ENCODE measurements at regions not wholly inside any gene's neighbourhood (a gene's known extent, or its start where the extent isn't known, plus 50 kb on each side); places are given as distances from the start of the nearest gene placed in this dataset.

GRCh38 chr14:83960832-83961512, 1569.0 kb upstream of the FLRT2 start:
- no peak for TF ChIP-seq CTCF (IDR thresholded peaks at IDR 0.05)
- no peaks in the 10 kb centered on the region for H3K36me3 Mint-ChIP-seq
- intact Hi-C loops (cut with micrococcal nuclease): no loop called here
- WGBS (ENCODE audit: insufficient coverage): 100% methylated on average over 1 of the region's 2 CpGs
- no peak overlapping the region for H3K4me3 Mint-ChIP-seq
- no peak overlapping the region for H3K9ac ChIP-seq (ENCODE audit: insufficient read depth, low read length, poor library complexity, severe bottlenecking)
- no peak for DNase-seq
- H3K79me2 ChIP-seq (ENCODE audit: insufficient read depth, low read length): no peaks in the 10 kb centered on the region
- no peak overlapping the region for H3K27ac ChIP-seq (ENCODE audit: low read depth in 1 of 2, low read length in 2 of 2)
- peaks cover 0 to 1% (median 0%) of the 10 kb centered on the region in 3 donors for H3K27me3 Mint-ChIP-seq (ENCODE audit: low read depth in 3 of 3)
- H3K36me3 ChIP-seq (replicated peaks in 1 of 2; ENCODE audit: control insufficient read depth in 1 of 2, insufficient read depth in 2 of 2, low read length in 2 of 2): no peaks in the 10 kb centered on the region
- no peaks in the 10 kb centered on the region for H3K27me3 ChIP-seq (ENCODE audit: control insufficient read depth in 2 of 2, insufficient read depth in 2 of 2, low read length in 2 of 2)
- H3K4me1 ChIP-seq (ENCODE audit: control insufficient read depth in 1 of 2, insufficient read depth in 2 of 2, low read length in 2 of 2): no peaks in the 10 kb centered on the region
- H3K4me2 ChIP-seq (replicated peaks; ENCODE audit: extremely low read depth, low read length, poor library complexity, severe bottlenecking): no peak overlapping the region
- peaks cover 2 to 13% (median 7%) of the 10 kb centered on the region in 7 donors for H3K9me3 Mint-ChIP-seq
- H3K4me3 ChIP-seq (replicated peaks in 1 of 3; ENCODE audit: low read depth in 2 of 3, low read length in 3 of 3): no peak overlapping the region
- H2AFZ ChIP-seq (ENCODE audit: insufficient read depth, low read depth, low read length, poor library complexity, severe bottlenecking): no peak overlapping the region
- no peaks in the 10 kb centered on the region for H4K20me1 ChIP-seq (ENCODE audit: insufficient read depth, low read length)
- no peak overlapping the region for H3K27ac Mint-ChIP-seq
- H3K9me3 ChIP-seq (replicated peaks in 1 of 2; ENCODE audit: control insufficient read depth in 1 of 2, insufficient read depth in 1 of 2, low read length in 2 of 2): peaks cover 8 to 13% of the 10 kb centered on the region in 2 donors
- no peaks in the 10 kb centered on the region for H3K4me1 Mint-ChIP-seq

DNA sequence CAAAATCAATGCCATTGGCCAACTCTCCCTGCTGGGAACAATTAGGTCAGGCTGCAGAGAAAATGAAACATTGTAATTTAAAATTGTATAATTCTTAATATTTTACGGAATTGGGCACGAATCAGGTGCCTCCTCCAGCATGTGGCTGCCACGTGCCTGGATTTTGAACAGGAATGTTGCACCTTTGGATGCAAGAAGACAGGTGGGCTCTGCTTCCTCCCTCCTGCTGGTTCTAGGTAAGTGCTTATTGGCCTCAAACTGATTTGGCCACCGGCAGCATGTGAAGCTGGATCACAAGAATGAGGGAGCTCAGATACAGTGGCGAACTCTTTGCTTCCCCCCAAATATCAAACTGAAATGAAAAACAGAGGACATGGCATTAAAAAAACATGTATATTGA, 1559.9 kb upstream of the FLRT2 start:
- no peaks in the 10 kb centered on the region for H3K4me1 Mint-ChIP-seq

More for the DNA sequence above, 1559.9 kb upstream of the FLRT2 start:
- WGBS (ENCODE audit: insufficient coverage): 96% methylated on average over 3 of the region's 5 CpGs
- DNase-seq: no peak
- Mint-ChIP-seq H3K36me3 (no peaks in the 10 kb centered on the region), H3K27ac (no peak overlapping the region), H3K4me3 (no peak overlapping the region), H3K27me3 (ENCODE audit: low read depth in 3 of 3) (peaks cover 0 to 3% (median 1%) of the 10 kb centered on the region in 3 donors), H3K9me3 (peaks cover 0 to 12% (median 4%) of the 10 kb centered on the region in 7 donors)
- Histone ChIP-seq H2AFZ (ENCODE audit: insufficient read depth, low read depth, low read length, poor library complexity, severe bottlenecking) (no peak overlapping the region), H3K79me2 (ENCODE audit: insufficient read depth, low read length) (no peaks in the 10 kb centered on the region), H3K27ac (ENCODE audit: low read depth in 1 of 2, low read length in 2 of 2) (no peak overlapping the region), H3K4me1 (ENCODE audit: control insufficient read depth in 1 of 2, insufficient read depth in 2 of 2, low read length in 2 of 2) (no peaks in the 10 kb centered on the region), H3K9ac (ENCODE audit: insufficient read depth, low read length, poor library complexity, severe bottlenecking) (no peak overlapping the region), H3K36me3 (replicated peaks in 1 of 2; ENCODE audit: control insufficient read depth in 1 of 2, insufficient read depth in 2 of 2, low read length in 2 of 2) (no peaks in the 10 kb centered on the region), H3K4me3 (replicated peaks in 1 of 3; ENCODE audit: low read depth in 2 of 3, low read length in 3 of 3) (no peak overlapping the region), H3K9me3 (replicated peaks in 1 of 2; ENCODE audit: control insufficient read depth in 1 of 2, insufficient read depth in 1 of 2, low read length in 2 of 2) (no peaks in the 10 kb centered on the region), H4K20me1 (ENCODE audit: insufficient read depth, low read length) (no peaks in the 10 kb centered on the region), H3K27me3 (ENCODE audit: control insufficient read depth in 2 of 2, insufficient read depth in 2 of 2, low read length in 2 of 2) (no peaks in the 10 kb centered on the region), H3K4me2 (replicated peaks; ENCODE audit: extremely low read depth, low read length, poor library complexity, severe bottlenecking) (no peak overlapping the region)
- TF ChIP-seq CTCF (IDR thresholded peaks at IDR 0.05): no peak
- intact Hi-C loops (cut with micrococcal nuclease): no loop called here

All from CD14-positive monocyte (primary cell).